ENCODE measurements at regions not wholly inside any gene's neighbourhood (a gene's known extent, or its start where the extent isn't known, plus 50 kb on each side); places are given as distances from the start of the nearest gene placed in this dataset.

DNA sequence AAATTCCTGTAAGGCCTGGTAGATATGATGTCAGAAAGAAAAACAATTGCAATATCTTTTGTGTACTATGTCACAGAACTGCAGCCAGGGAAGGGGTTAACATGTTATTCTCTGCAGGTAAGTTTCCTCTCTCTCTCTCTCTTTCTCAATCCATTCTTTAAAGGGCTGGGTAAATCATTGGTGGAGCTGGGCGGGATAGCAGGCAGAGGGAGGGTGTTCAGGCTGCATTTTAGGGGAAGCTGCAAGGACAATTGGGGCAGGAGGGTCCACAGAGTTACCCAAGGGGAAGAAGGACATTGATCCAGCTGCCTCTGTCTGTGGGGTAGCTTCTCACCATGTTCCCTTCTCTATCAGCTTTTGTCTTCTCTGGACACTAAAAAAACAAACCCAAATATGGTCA lies 153.9 kb upstream of the BMPER start:
- Histone ChIP-seq H3K9me3 (ENCODE audit: low read length) (no peaks in the 10 kb centered on the region), H3K9ac (ENCODE audit: insufficient read depth, low read depth, low read length) (no peak overlapping the region), H3K36me3 (replicated peaks in 1 of 2; ENCODE audit: control insufficient read depth in 1 of 2, insufficient read depth in 2 of 2, low read length in 2 of 2) (no peaks in the 10 kb centered on the region), H3K4me3 (replicated peaks in 1 of 3; ENCODE audit: insufficient read depth in 1 of 3, low read depth in 2 of 3, low read length in 3 of 3) (no peak overlapping the region), H3K79me2 (ENCODE audit: insufficient read depth, low read length) (no peaks in the 10 kb centered on the region), H2AFZ (ENCODE audit: low read length) (no peak overlapping the region), H3K27me3 (ENCODE audit: control insufficient read depth in 1 of 2, insufficient read depth in 2 of 2, low read length in 2 of 2) (no peaks in the 10 kb centered on the region), H4K20me1 (ENCODE audit: insufficient read depth, low read length) (no peaks in the 10 kb centered on the region), H3K27ac (ENCODE audit: extremely low read length, insufficient read depth, low read length) (no peak overlapping the region), H3K4me2 (ENCODE audit: low read depth, low read length) (no peak overlapping the region), H3K4me1 (ENCODE audit: insufficient read depth, low read length) (peaks cover 14% of the 10 kb centered on the region)
- ATAC-seq (no peak), DNase-seq (ENCODE audit: low spot score) (peak; percentile 29), FAIRE-seq (no peak)
- 0% methylated on average over 1 of the region's 1 CpG for WGBS (ENCODE audit: low lambda C conversion rate)
- in situ Hi-C loops (cut with HindIII; ENCODE audit: extremely low pct_ligation_motif_present, low pct_unique_long_range_greater_than_20kb), result no loop called here
- POLR2A ChIA-PET, result no interaction called here
- TF ChIP-seq ZNF652 (CRISPR knock-in tag; IDR thresholded peaks at IDR 0.05; ENCODE audit: borderline replicate concordance, low read depth) (peak; percentile 62; the same call in 1 of the 2 replicates), ZNF484 (CRISPR knock-in tag; IDR thresholded peaks at IDR 0.05; ENCODE audit: borderline replicate concordance, low read depth) (no peak)
- BruUV-seq (replicated peaks), result no TSS peak
- CTCF ChIA-PET (ENCODE audit: low intra/inter-chr PET ratio, low total read pairs), result no interaction called here
- intact Hi-C loops (cut with micrococcal nuclease; ENCODE audit: unreplicated experiment), result no loop called here

DNA sequence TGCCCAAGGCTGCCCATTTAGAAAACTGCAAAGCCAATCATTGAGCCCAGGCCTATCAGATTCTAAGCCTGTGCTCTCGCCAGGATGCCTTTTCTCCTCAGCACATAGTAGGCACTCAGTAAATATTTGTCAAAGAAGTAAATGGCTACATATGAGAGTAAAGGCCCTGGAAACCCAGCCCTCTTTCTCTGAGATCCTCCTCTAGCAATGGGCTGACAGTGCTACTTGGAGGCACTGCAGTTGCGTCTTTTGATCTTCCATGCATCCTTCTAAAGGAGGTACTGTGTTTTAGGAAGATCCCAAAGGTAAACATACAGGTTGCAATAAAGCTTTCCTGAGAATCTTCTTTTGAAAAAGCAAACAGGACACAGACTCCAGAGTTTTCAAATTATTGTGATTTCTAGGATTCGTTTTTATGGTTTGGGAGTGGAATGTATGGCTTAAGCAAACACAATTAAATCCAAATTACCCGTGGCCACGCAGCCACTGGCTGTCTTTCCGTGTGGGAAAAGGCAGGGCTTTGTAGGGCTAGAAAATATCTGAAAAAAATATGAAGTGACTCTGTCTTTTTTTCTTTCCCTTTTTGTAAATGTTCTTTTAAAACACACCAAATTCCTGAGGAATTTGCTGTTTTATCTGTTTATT lies 151.3 kb upstream of the BMPER start:
- in situ Hi-C loops (cut with HindIII; ENCODE audit: extremely low pct_ligation_motif_present, low pct_unique_long_range_greater_than_20kb) (no loop called here), intact Hi-C loops (cut with micrococcal nuclease; ENCODE audit: unreplicated experiment) (no loop called here)
- Histone ChIP-seq H3K9ac (ENCODE audit: insufficient read depth, low read depth, low read length) (no peak overlapping the region), H3K4me2 (ENCODE audit: low read depth, low read length) (no peak overlapping the region), H3K9me3 (ENCODE audit: low read length) (no peaks in the 10 kb centered on the region), H4K20me1 (ENCODE audit: insufficient read depth, low read length) (no peaks in the 10 kb centered on the region), H3K4me3 (replicated peaks in 1 of 3; ENCODE audit: insufficient read depth in 1 of 3, low read depth in 2 of 3, low read length in 3 of 3) (no peak overlapping the region), H3K27ac (ENCODE audit: extremely low read length, insufficient read depth, low read length) (no peak overlapping the region), H3K79me2 (ENCODE audit: insufficient read depth, low read length) (no peaks in the 10 kb centered on the region), H3K36me3 (replicated peaks in 1 of 2; ENCODE audit: control insufficient read depth in 1 of 2, insufficient read depth in 2 of 2, low read length in 2 of 2) (no peaks in the 10 kb centered on the region), H3K4me1 (ENCODE audit: insufficient read depth, low read length) (peaks cover 14% of the 10 kb centered on the region), H3K27me3 (ENCODE audit: control insufficient read depth in 1 of 2, insufficient read depth in 2 of 2, low read length in 2 of 2) (no peaks in the 10 kb centered on the region), H2AFZ (ENCODE audit: low read length) (no peak overlapping the region)
- FAIRE-seq (no peak), ATAC-seq (no peak), DNase-seq (ENCODE audit: low spot score) (no peak)
- ChIA-PET CTCF (ENCODE audit: low intra/inter-chr PET ratio, low total read pairs) (no interaction called here), POLR2A (no interaction called here)
- TF ChIP-seq AGO2 (optimal IDR thresholded peaks at IDR 0.05; ENCODE audit: low read depth, low read length) (no peak), MXI1 (IDR thresholded peaks at IDR 0.05; ENCODE audit: borderline replicate concordance, low read depth, low read length) (no peak)
- TF ChIP-seq, protein P1, sequence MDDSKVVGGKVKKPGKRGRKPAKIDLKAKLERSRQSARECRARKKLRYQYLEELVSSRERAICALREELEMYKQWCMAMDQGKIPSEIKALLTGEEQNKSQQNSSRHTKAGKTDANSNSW (CRISPR knock-in tag; IDR thresholded peaks at IDR 0.05; ENCODE audit: borderline replicate concordance), result no peak
- WGBS (ENCODE audit: low lambda C conversion rate), result 17% methylated on average over 6 of the region's 6 CpGs
- BruUV-seq (replicated peaks), result no TSS peak

All from HepG2 (cell line).